ENCODE measurements at regions not wholly inside any gene's neighbourhood (a gene's known extent, or its start where the extent isn't known, plus 50 kb on each side); places are given as distances from the start of the nearest gene placed in this dataset.

GRCh38 chr2:105646774-105647076, 98.0 kb upstream of the NCK2 start:
- Histone ChIP-seq H3F3A (ENCODE audit: control insufficient read depth, insufficient read depth) (no peaks in the 10 kb centered on the region), H3K79me2 (ENCODE audit: control insufficient read depth, low read length) (no peaks in the 10 kb centered on the region), H3K27me3 (ENCODE audit: control insufficient read depth, low read length) (0 out of 2 replicates have a peak, but pooled peaks cover 3% of the 10 kb centered on the region), H3K9me2 (replicated peaks; ENCODE audit: control insufficient read depth, low read length) (no peaks in the 10 kb centered on the region), H4K20me1 (ENCODE audit: control insufficient read depth, insufficient read depth, low read depth, low read length) (no peaks in the 10 kb centered on the region), H3K27ac (ENCODE audit: low read depth, low read length) (no peak overlapping the region), H3K4me1 (ENCODE audit: control insufficient read depth, low read length) (no peaks in the 10 kb centered on the region), H3K9me3 (ENCODE audit: control insufficient read depth, insufficient read depth, low read length) (no peaks in the 10 kb centered on the region), H3K36me3 (ENCODE audit: control insufficient read depth, low read length) (no peaks in the 10 kb centered on the region), H3K4me3 (ENCODE audit: low read length) (no peak overlapping the region), H3K4me2 (ENCODE audit: low read length) (no peak overlapping the region)
- TF ChIP-seq CTCF (IDR thresholded peaks at IDR 0.05; ENCODE audit: low read depth, low read length, poor library complexity, severe bottlenecking) (no peak), EZH2phosphoT487 (IDR thresholded peaks at IDR 0.05; ENCODE audit: borderline replicate concordance, low read length) (no peak)

- H3K27me3 ChIP-seq (ENCODE audit: control insufficient read depth, low read length): 0 out of 2 replicates have a peak, but pooled peaks cover 3% of the 10 kb centered on the region
- no peaks in the 10 kb centered on the region for H3K9me3 ChIP-seq (ENCODE audit: control insufficient read depth, insufficient read depth, low read length)
- no peaks in the 10 kb centered on the region for H3F3A ChIP-seq (ENCODE audit: control insufficient read depth, insufficient read depth)
- H3K4me1 ChIP-seq (ENCODE audit: control insufficient read depth, low read length): no peaks in the 10 kb centered on the region
- H3K27ac ChIP-seq (ENCODE audit: low read depth, low read length): no peak overlapping the region
- no peak overlapping the region for H3K4me3 ChIP-seq (ENCODE audit: low read length)
- no peaks in the 10 kb centered on the region for H3K79me2 ChIP-seq (ENCODE audit: control insufficient read depth, low read length)
- no peak overlapping the region for H3K4me2 ChIP-seq (ENCODE audit: low read length)
- no peaks in the 10 kb centered on the region for H3K9me2 ChIP-seq (replicated peaks; ENCODE audit: control insufficient read depth, low read length)
- no peaks in the 10 kb centered on the region for H4K20me1 ChIP-seq (ENCODE audit: control insufficient read depth, insufficient read depth, low read depth, low read length)
- H3K36me3 ChIP-seq (ENCODE audit: control insufficient read depth, low read length): no peaks in the 10 kb centered on the region
- TF ChIP-seq CTCF (IDR thresholded peaks at IDR 0.05; ENCODE audit: low read depth, low read length, poor library complexity, severe bottlenecking) (no peak), EZH2phosphoT487 (IDR thresholded peaks at IDR 0.05; ENCODE audit: borderline replicate concordance, low read length) (no peak)
Measured at GRCh38 chr2:105645938-105646773, 98.6 kb upstream of the NCK2 start.

DNA sequence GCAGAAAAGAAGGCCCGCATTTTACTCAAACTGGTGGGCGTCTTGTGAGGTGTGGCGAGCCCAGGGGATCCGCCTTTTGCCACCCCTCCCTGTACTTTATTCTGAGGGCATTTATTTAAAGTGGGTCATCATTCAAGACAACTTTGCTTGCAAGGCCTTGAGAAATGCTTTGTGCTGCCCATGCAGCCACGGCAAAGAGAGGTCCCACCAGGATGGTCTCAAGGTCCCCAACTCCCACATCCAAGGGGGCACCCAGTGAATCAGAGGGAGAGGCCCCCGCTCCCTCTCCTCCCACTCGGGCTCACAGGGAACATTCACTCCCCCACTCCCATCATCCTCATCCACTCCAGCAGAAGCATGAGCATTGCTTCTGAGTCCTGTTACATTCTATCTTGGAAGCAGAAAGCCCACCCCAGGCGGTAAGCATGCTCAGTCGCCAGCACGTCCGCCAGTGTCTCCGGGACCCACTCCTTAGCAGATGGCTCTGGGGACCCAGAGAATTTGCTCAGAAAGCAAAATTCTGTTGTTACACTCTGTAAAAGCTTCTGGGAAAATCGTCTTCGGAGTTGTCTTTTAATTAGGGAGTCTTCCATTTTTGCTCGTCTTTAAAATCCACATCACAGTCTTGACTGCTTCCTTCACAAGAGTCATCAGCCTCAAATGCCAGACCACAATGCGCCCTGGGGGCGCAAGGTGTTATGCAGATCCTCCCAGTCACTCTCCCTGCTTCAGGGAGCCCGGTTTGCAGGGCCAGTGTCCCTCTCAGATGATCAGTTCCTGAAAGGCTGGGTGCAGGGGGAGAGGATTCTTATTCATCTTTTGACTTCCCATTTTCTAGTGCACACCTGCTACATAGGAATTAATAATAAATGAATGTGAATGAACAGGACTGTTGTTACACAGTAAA, 99.4 kb upstream of the NCK2 start:
- H3K36me3 ChIP-seq (ENCODE audit: control insufficient read depth, low read length): no peaks in the 10 kb centered on the region
- H4K20me1 ChIP-seq (ENCODE audit: control insufficient read depth, insufficient read depth, low read depth, low read length): no peaks in the 10 kb centered on the region
- H3K4me2 ChIP-seq (ENCODE audit: low read length): no peak overlapping the region
- no peak overlapping the region for H3K27ac ChIP-seq (ENCODE audit: low read depth, low read length)
- H3K9me3 ChIP-seq (ENCODE audit: control insufficient read depth, insufficient read depth, low read length): no peaks in the 10 kb centered on the region
- H3K79me2 ChIP-seq (ENCODE audit: control insufficient read depth, low read length): no peaks in the 10 kb centered on the region
- H3K4me1 ChIP-seq (ENCODE audit: control insufficient read depth, low read length): no peaks in the 10 kb centered on the region
- H3F3A ChIP-seq (ENCODE audit: control insufficient read depth, insufficient read depth): no peaks in the 10 kb centered on the region
- no peak overlapping the region for H3K4me3 ChIP-seq (ENCODE audit: low read length)
- 0 out of 2 replicates have a peak, but pooled peaks cover 3% of the 10 kb centered on the region for H3K27me3 ChIP-seq (ENCODE audit: control insufficient read depth, low read length)
- no peaks in the 10 kb centered on the region for H3K9me2 ChIP-seq (replicated peaks; ENCODE audit: control insufficient read depth, low read length)
- TF ChIP-seq CTCF (IDR thresholded peaks at IDR 0.05; ENCODE audit: low read depth, low read length, poor library complexity, severe bottlenecking) (no peak), EZH2phosphoT487 (IDR thresholded peaks at IDR 0.05; ENCODE audit: borderline replicate concordance, low read length) (no peak)

Data from DOHH2 (cell line).